ENCODE measurements at regions not wholly inside any gene's neighbourhood (a gene's known extent, or its start where the extent isn't known, plus 50 kb on each side); places are given as distances from the start of the nearest gene placed in this dataset.

GRCh38 chr12:66066137-66066928 is 64.2 kb downstream of the LLPH start:
- Histone ChIP-seq H3K36me3 (no peaks in the 10 kb centered on the region), H3K9me3 (no peaks in the 10 kb centered on the region), H3K4me3 (no peak overlapping the region), H3K4me1 (peaks cover 0 to 4% (median 0%) of the 10 kb centered on the region in 4 donors), H3K27ac (no peak overlapping the region), H3K27me3 (peaks cover 16% of the 10 kb centered on the region)
- in situ Hi-C loops (cut with MboI; ENCODE audit: low pct_ligation_motif_present in 1 of 4, low pct_unique_long_range_greater_than_20kb in 1 of 4, low sequenced_read_pairs in 3 of 4) (no loop called here), intact Hi-C loops (cut with DNase I; ENCODE audit: low total_unique reads) (no loop called here)
- WGBS, 2 donors (ENCODE audit: low coverage in 1 of 2): 50 to 80% methylated on average over 1 to 7 of the region's 7 CpGs
- no peak for DNase-seq
- TF ChIP-seq POLR2AphosphoS5 (IDR thresholded peaks at IDR 0.05) (no peak), EP300 (IDR thresholded peaks at IDR 0.05; ENCODE audit: low read depth) (no peak), CTCF (IDR thresholded peaks at IDR 0.05) (no peak), POLR2A (IDR thresholded peaks at IDR 0.05) (no peak)

- Histone ChIP-seq H3K27ac (no peak overlapping the region), H3K36me3 (no peaks in the 10 kb centered on the region), H3K27me3 (peaks cover 16% of the 10 kb centered on the region), H3K4me3 (no peak overlapping the region), H3K4me1 (peaks cover 0 to 8% (median 0%) of the 10 kb centered on the region in 4 donors), H3K9me3 (no peaks in the 10 kb centered on the region)
- no peak for DNase-seq
- no peak for TF ChIP-seq CTCF (IDR thresholded peaks at IDR 0.05)
- TF ChIP-seq POLR2AphosphoS5 (IDR thresholded peaks at IDR 0.05): no peak
- no peak for TF ChIP-seq POLR2A (IDR thresholded peaks at IDR 0.05)
- in situ Hi-C loops (cut with MboI; ENCODE audit: low pct_ligation_motif_present in 1 of 4, low pct_unique_long_range_greater_than_20kb in 1 of 4, low sequenced_read_pairs in 3 of 4): no loop called here
- 73% methylated on average over 3 of the region's 3 CpGs for WGBS, 2 donors (ENCODE audit: low coverage in 1 of 2)
- intact Hi-C loops (cut with DNase I; ENCODE audit: low total_unique reads): no loop called here
These were observed 64.9 kb downstream of the LLPH start for GRCh38 chr12:66065641-66066136.

GRCh38 chr12:66065150-66065549 is 65.4 kb downstream of the LLPH start:
- in situ Hi-C loops (cut with MboI; ENCODE audit: low pct_ligation_motif_present in 1 of 4, low pct_unique_long_range_greater_than_20kb in 1 of 4, low sequenced_read_pairs in 3 of 4) (no loop called here), intact Hi-C loops (cut with DNase I; ENCODE audit: low total_unique reads) (no loop called here)
- DNase-seq: no peak
- no peak for TF ChIP-seq CTCF (IDR thresholded peaks at IDR 0.05)
- TF ChIP-seq EP300 (IDR thresholded peaks at IDR 0.05; ENCODE audit: low read depth): no peak
- TF ChIP-seq POLR2AphosphoS5 (IDR thresholded peaks at IDR 0.05): no peak
- TF ChIP-seq POLR2A (IDR thresholded peaks at IDR 0.05): no peak
- no peak overlapping the region for H3K4me3 ChIP-seq
- peaks cover 16% of the 10 kb centered on the region for H3K27me3 ChIP-seq
- H3K36me3 ChIP-seq: no peaks in the 10 kb centered on the region
- no peak overlapping the region for H3K27ac ChIP-seq
- no peaks in the 10 kb centered on the region for H3K9me3 ChIP-seq
- WGBS, 2 donors (ENCODE audit: low coverage in 1 of 2): 89 to 93% methylated on average over 3 of the region's 3 CpGs
- H3K4me1 ChIP-seq: peaks cover 0 to 10% (median 0%) of the 10 kb centered on the region in 4 donors

GRCh38 chr12:66063916-66064315 is 66.6 kb downstream of the LLPH start:
- in situ Hi-C loops (cut with MboI; ENCODE audit: low pct_ligation_motif_present in 1 of 4, low pct_unique_long_range_greater_than_20kb in 1 of 4, low sequenced_read_pairs in 3 of 4): no loop called here
- no peaks in the 10 kb centered on the region for H3K9me3 ChIP-seq
- intact Hi-C loops (cut with DNase I; ENCODE audit: low total_unique reads): no loop called here
- TF ChIP-seq POLR2AphosphoS5 (IDR thresholded peaks at IDR 0.05) (no peak), CTCF (IDR thresholded peaks at IDR 0.05) (no peak), EP300 (IDR thresholded peaks at IDR 0.05; ENCODE audit: low read depth) (no peak), POLR2A (IDR thresholded peaks at IDR 0.05) (no peak)
- H3K27ac ChIP-seq: no peak overlapping the region
- no peaks in the 10 kb centered on the region for H3K36me3 ChIP-seq
- DNase-seq: no peak
- 71 to 87% methylated on average over 3 of the region's 3 CpGs for WGBS, 2 donors (ENCODE audit: low coverage in 1 of 2)
- H3K27me3 ChIP-seq: peaks cover 16% of the 10 kb centered on the region
- no peak overlapping the region for H3K4me3 ChIP-seq
- H3K4me1 ChIP-seq: peaks cover 0 to 10% (median 0%) of the 10 kb centered on the region in 4 donors

All from transverse colon (tissue), 4 donors.